ENCODE measurements at regions not wholly inside any gene's neighbourhood (a gene's known extent, or its start where the extent isn't known, plus 50 kb on each side); places are given as distances from the start of the nearest gene placed in this dataset.

DNA sequence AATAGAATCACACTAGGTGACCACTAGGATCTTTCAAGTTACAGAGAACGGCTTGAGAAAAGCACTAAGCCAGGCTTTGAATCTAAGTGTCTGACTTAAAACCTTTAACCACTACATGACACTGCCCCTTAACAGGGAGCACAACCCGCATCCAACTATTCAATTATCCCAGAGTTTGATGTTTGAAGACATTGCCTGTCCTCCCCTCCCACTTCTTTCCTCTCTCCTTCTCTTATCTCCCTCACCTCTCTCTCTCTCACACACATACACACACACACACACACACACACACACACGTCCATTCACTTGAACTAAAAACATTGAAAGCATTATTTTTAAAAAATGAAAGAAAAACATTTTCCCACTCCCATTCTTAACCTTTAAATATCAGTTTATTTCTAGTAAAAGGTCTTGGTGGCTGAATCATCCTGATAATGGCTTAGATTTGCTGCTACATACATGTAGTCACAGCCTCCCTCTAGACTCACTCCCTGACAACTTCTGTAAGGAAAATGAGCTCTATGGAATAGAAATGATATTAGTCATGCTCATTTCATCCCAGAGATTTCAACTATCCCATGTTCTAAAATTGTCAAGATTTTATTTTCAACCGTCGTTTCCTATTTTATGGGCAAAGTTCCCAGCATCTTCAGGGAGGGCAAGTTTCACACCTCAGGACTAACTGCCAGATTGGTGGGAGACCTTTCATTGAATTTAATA lies 53.5 kb upstream of the RAP1B start:
- peaks cover 20% of the 10 kb centered on the region for H3K27me3 Mint-ChIP-seq (ENCODE audit: low read depth)

DNA sequence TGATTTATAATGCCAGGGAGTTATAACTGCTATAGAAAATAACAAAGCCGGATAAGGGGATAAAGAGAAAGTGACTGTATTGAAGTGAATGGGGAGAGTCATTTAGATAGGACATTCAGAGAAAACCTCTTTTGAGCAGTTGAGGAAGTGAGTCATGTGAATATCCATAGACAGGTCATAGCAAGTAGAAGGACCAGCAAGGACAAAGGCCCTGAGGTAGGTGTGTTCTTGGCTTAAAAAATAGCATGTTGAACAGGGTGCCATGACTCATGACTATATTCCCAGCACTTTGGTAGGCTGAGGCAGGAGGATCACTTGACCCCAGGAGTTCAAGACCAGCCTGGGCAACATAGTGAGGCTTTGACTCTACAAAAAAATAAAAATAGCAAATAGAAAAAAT lies 51.5 kb upstream of the RAP1B start:
- no peak overlapping the region for H3K27ac Mint-ChIP-seq (ENCODE audit: unreplicated experiment)
- TF ChIP-seq, protein P1, sequence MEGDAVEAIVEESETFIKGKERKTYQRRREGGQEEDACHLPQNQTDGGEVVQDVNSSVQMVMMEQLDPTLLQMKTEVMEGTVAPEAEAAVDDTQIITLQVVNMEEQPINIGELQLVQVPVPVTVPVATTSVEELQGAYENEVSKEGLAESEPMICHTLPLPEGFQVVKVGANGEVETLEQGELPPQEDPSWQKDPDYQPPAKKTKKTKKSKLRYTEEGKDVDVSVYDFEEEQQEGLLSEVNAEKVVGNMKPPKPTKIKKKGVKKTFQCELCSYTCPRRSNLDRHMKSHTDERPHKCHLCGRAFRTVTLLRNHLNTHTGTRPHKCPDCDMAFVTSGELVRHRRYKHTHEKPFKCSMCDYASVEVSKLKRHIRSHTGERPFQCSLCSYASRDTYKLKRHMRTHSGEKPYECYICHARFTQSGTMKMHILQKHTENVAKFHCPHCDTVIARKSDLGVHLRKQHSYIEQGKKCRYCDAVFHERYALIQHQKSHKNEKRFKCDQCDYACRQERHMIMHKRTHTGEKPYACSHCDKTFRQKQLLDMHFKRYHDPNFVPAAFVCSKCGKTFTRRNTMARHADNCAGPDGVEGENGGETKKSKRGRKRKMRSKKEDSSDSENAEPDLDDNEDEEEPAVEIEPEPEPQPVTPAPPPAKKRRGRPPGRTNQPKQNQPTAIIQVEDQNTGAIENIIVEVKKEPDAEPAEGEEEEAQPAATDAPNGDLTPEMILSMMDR (conservative IDR thresholded peaks at IDR 0.05): no peak
- no peaks in the 10 kb centered on the region for H3K36me3 Mint-ChIP-seq (ENCODE audit: low read depth)
- no peaks in the 10 kb centered on the region for H3K4me1 Mint-ChIP-seq
- DNase-seq (ENCODE audit: low read depth, low spot score): no peak
- no peaks in the 10 kb centered on the region for H3K9me3 Mint-ChIP-seq
- H3K4me3 Mint-ChIP-seq: no peak overlapping the region
- peaks cover 14% of the 10 kb centered on the region for H3K27me3 Mint-ChIP-seq (ENCODE audit: low read depth)

More for the DNA sequence above, 53.5 kb upstream of the RAP1B start:
- Mint-ChIP-seq H3K27ac (ENCODE audit: unreplicated experiment) (no peak overlapping the region), H3K4me1 (no peaks in the 10 kb centered on the region), H3K36me3 (ENCODE audit: low read depth) (no peaks in the 10 kb centered on the region), H3K9me3 (no peaks in the 10 kb centered on the region), H3K4me3 (no peak overlapping the region)
- TF ChIP-seq, protein P1 (conservative IDR thresholded peaks at IDR 0.05): no peak
- no peak for DNase-seq (ENCODE audit: low read depth, low spot score)

DNA sequence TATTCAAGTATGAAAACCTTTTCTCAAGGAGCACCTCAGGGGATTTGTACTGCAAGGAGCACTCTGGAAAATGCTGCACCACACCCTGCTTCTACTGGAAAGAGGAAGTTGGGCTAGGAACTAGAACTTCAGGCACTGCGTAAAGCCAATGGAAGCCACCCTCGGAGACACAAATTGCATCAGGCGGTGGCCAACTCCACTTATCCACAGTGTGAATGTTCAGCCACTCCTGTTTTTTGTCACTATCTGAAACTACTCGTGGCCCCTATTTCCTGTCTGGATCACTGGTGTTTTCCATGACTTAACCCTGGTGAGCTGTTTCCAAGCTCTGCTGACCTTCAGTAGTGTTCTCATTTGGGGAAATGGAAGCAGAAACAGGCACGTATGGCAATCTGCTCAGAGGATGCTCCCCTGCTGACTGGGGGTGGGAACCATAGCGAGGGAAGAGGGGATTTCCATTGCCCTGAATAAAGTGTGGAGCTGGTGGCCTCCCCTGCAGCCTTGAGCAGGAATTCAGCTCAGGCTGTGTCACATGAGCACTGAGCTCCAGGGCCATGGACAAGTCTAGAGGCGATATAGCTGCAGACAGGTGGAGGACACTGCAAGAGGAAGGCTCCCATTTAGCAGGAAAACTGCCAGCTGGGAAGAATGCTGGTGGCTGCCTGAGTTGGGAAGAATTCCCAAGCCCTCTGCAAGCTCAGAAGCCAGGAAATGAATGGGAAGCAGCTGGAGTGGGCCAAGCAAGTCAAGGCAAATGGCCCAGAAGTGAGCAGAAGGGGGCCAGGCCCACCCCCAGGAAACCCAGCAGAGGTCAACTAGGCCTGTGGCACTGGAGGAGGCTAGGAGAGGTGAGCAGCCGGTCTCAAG lies 50.5 kb upstream of the RAP1B start:
- no peak for DNase-seq (ENCODE audit: low read depth, low spot score)
- Mint-ChIP-seq H3K9me3 (no peaks in the 10 kb centered on the region), H3K27ac (ENCODE audit: unreplicated experiment) (no peak overlapping the region), H3K36me3 (ENCODE audit: low read depth) (no peaks in the 10 kb centered on the region), H3K4me1 (no peaks in the 10 kb centered on the region), H3K4me3 (no peak overlapping the region), H3K27me3 (ENCODE audit: low read depth) (peaks cover 10% of the 10 kb centered on the region)
- TF ChIP-seq, protein P1 (conservative IDR thresholded peaks at IDR 0.05): no peak

DNA sequence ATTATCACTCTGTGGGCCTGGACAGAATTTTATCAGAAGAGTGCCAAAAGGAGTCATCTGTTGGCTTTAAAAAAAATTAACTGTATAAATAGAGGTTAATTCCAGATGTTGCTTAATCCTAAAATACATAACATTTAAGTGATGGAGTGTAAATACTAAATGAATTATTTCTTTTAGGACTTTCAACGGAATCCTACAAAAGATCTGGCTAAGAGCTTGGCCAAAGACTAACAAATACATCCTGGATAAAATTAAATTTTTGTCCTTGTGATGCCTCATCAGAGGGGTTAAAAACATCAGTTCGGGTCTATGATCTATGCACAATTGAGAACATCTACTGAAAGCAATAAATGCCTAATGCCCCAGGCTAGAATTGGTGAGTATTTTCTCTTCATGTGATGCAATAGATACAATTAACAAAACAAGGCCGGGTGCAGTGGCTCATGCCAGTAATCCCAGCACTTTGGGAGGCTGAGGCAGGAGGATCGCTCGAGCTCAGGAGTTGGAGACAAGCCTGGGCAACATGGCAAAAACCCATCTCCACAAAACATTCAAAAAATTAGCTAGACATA lies 49.8 kb upstream of the RAP1B start:
- TF ChIP-seq, protein P1 (conservative IDR thresholded peaks at IDR 0.05): no peak
- Mint-ChIP-seq H3K27me3 (ENCODE audit: low read depth) (peaks cover 10% of the 10 kb centered on the region), H3K4me3 (no peak overlapping the region), H3K4me1 (no peaks in the 10 kb centered on the region), H3K9me3 (no peaks in the 10 kb centered on the region), H3K36me3 (ENCODE audit: low read depth) (no peaks in the 10 kb centered on the region), H3K27ac (ENCODE audit: unreplicated experiment) (no peak overlapping the region)
- DNase-seq (ENCODE audit: low read depth, low spot score): no peak
